ENCODE measurements at regions not wholly inside any gene's neighbourhood (a gene's known extent, or its start where the extent isn't known, plus 50 kb on each side); places are given as distances from the start of the nearest gene placed in this dataset.

GRCh38 chr2:43095533-43096295, 130.7 kb downstream of the ZFP36L2 start:
- no peak for ATAC-seq

GRCh38 chr2:43092520-43093179, 133.8 kb downstream of the ZFP36L2 start:
- Histone ChIP-seq H3K9me3 (peaks cover 0 to 6% (median 0%) of the 10 kb centered on the region in 3 donors), H3K27ac (no peak overlapping the region), H3K4me1 (peaks cover 0 to 6% of the 10 kb centered on the region in 2 donors), H3K27me3 (no peaks in the 10 kb centered on the region), H3K4me3 (no peak overlapping the region), H3K36me3 (no peaks in the 10 kb centered on the region)
- DNase-seq (no peak), ATAC-seq (no peak)
- TF ChIP-seq POLR2A (IDR thresholded peaks at IDR 0.05): no peak
- TF ChIP-seq, protein P1, sequence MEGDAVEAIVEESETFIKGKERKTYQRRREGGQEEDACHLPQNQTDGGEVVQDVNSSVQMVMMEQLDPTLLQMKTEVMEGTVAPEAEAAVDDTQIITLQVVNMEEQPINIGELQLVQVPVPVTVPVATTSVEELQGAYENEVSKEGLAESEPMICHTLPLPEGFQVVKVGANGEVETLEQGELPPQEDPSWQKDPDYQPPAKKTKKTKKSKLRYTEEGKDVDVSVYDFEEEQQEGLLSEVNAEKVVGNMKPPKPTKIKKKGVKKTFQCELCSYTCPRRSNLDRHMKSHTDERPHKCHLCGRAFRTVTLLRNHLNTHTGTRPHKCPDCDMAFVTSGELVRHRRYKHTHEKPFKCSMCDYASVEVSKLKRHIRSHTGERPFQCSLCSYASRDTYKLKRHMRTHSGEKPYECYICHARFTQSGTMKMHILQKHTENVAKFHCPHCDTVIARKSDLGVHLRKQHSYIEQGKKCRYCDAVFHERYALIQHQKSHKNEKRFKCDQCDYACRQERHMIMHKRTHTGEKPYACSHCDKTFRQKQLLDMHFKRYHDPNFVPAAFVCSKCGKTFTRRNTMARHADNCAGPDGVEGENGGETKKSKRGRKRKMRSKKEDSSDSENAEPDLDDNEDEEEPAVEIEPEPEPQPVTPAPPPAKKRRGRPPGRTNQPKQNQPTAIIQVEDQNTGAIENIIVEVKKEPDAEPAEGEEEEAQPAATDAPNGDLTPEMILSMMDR (IDR thresholded peaks at IDR 0.05 in 4 of 5, conservative IDR thresholded peaks at IDR 0.05 in 1 of 5): no peak
- in situ Hi-C loops (cut with MboI; ENCODE audit: low sequenced_read_pairs in 4 of 4) (no loop called here), intact Hi-C loops (cut with DNase I; ENCODE audit: low total_unique reads) (no loop called here)

More at GRCh38 chr2:43095533-43096295, 130.7 kb downstream of the ZFP36L2 start:
- DNase-seq: no peak
- Histone ChIP-seq H3K9me3 (peaks cover 0 to 6% (median 0%) of the 10 kb centered on the region in 3 donors), H3K36me3 (no peaks in the 10 kb centered on the region), H3K4me3 (no peak overlapping the region), H3K4me1 (peaks cover 0 to 11% of the 10 kb centered on the region in 2 donors), H3K27me3 (no peaks in the 10 kb centered on the region), H3K27ac (no peak overlapping the region)
- in situ Hi-C loops (cut with MboI; ENCODE audit: low sequenced_read_pairs in 4 of 4) (no loop called here), intact Hi-C loops (cut with DNase I; ENCODE audit: low total_unique reads) (no loop called here)
- TF ChIP-seq, protein P1 (IDR thresholded peaks at IDR 0.05 in 4 of 5, conservative IDR thresholded peaks at IDR 0.05 in 1 of 5): no peak
- TF ChIP-seq POLR2A (IDR thresholded peaks at IDR 0.05): no peak

DNA sequence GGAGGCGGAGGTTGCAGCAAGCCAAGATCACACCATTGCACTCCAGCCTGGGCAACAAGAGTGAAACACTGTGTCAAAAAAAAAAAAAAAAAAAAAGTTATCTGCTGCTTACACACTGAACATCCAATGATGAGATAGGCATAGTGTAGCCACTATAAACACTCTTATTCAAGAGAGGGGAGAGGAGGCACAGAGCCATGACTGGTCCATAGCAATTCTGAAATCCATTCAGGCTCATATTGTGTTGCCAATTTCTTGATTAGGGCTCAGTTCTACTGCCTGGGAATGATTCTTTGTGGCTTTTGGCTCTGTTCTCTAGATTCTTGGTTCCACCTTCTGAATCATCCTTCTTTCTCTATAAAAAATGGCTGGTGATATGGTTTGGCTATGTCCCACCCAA, 136.1 kb downstream of the ZFP36L2 start:
- TF ChIP-seq, protein P1 (IDR thresholded peaks at IDR 0.05 in 4 of 5, conservative IDR thresholded peaks at IDR 0.05 in 1 of 5): no peak
- TF ChIP-seq POLR2A (IDR thresholded peaks at IDR 0.05): no peak
- in situ Hi-C loops (cut with MboI; ENCODE audit: low sequenced_read_pairs in 4 of 4): no loop called here
- no peak overlapping the region for H3K4me3 ChIP-seq
- H3K27me3 ChIP-seq: no peaks in the 10 kb centered on the region
- no peak for ATAC-seq
- peaks cover 21 to 22% of the 10 kb centered on the region in 2 donors for H3K4me1 ChIP-seq
- intact Hi-C loops (cut with DNase I; ENCODE audit: low total_unique reads): no loop called here
- no peak for DNase-seq
- no peaks in the 10 kb centered on the region for H3K36me3 ChIP-seq
- peaks cover 0 to 6% (median 0%) of the 10 kb centered on the region in 3 donors for H3K9me3 ChIP-seq
- no peak overlapping the region for H3K27ac ChIP-seq

GRCh38 chr2:43088143-43089073, 138.0 kb downstream of the ZFP36L2 start:
- no peak for DNase-seq
- H3K4me3 ChIP-seq: no peak overlapping the region
- H3K27me3 ChIP-seq: no peaks in the 10 kb centered on the region
- intact Hi-C loops (cut with DNase I; ENCODE audit: low total_unique reads) (loop anchor here (5.0 kb wide), 1 partner anchor 394 kb away; no protein-coding TSS in a partner anchor), in situ Hi-C loops (cut with MboI; ENCODE audit: low sequenced_read_pairs in 4 of 4) (no loop called here)
- peaks cover 40 to 41% of the 10 kb centered on the region in 2 donors for H3K4me1 ChIP-seq
- peaks cover 0 to 6% (median 0%) of the 10 kb centered on the region in 3 donors for H3K9me3 ChIP-seq
- peak overlapping the region; percentile 78 to 90 (median 86) for H3K27ac ChIP-seq
- no peaks in the 10 kb centered on the region for H3K36me3 ChIP-seq
- ATAC-seq: no peak
- TF ChIP-seq, protein P1 (IDR thresholded peaks at IDR 0.05 in 4 of 5, conservative IDR thresholded peaks at IDR 0.05 in 1 of 5): no peak
- TF ChIP-seq POLR2A (IDR thresholded peaks at IDR 0.05): no peak

Measured in gastrocnemius medialis (tissue), 4 donors.